Mesothelial cell of epicardium (in vitro differentiated cells): ENCODE measurements at regions not wholly inside any gene's neighbourhood (a gene's known extent, or its start where the extent isn't known, plus 50 kb on each side); places are given as distances from the start of the nearest gene placed in this dataset.

Source experiments
- DNase-seq, 2 experiments: peaks; one replicate each; pipeline ENCODE4 v3.0.0; 2021; ENCODE audit warnings: low spot score in 2 of 2; ENCODE audit not compliant: unreplicated experiment in 2 of 2
- H3K27ac Mint-ChIP-seq: 2 replicates; pipeline ENCODE4 v1.8.0; 2021; ENCODE audit warnings: mixed read lengths
- H3K27me3 Mint-ChIP-seq: 2 replicates; pipeline ENCODE4 v1.8.0; 2021; ENCODE audit warnings: low read depth, mixed read lengths
- H3K36me3 Mint-ChIP-seq: 2 replicates; pipeline ENCODE4 v1.8.0; 2021; ENCODE audit warnings: mixed read lengths
- H3K4me1 Mint-ChIP-seq: 2 replicates; pipeline ENCODE4 v1.8.0; 2021; ENCODE audit warnings: mixed read lengths
- H3K4me3 Mint-ChIP-seq: 2 replicates; pipeline ENCODE4 v1.8.0; 2021; ENCODE audit warnings: mild to moderate bottlenecking, moderate library complexity, mixed read lengths
- H3K9me3 Mint-ChIP-seq: 2 replicates; pipeline ENCODE4 v1.8.0; 2021; ENCODE audit warnings: mixed read lengths
- CTCF ChIP-seq: fragments of 200-600 bp; sonication (generic); IDR thresholded peaks from one replicate; pipeline ENCODE4 v1.5.0; 2021; ENCODE audit warnings: antibody characterized with exemption; ENCODE audit not compliant: unreplicated experiment

- TF ChIP-seq CTCF, result no peak
- H3K27me3 Mint-ChIP-seq, result no peaks in the 10 kb centered on the region
- no peak for DNase-seq
- no peak overlapping the region for H3K27ac Mint-ChIP-seq
- no peaks in the 10 kb centered on the region for H3K9me3 Mint-ChIP-seq
- peaks cover 3% of the 10 kb centered on the region for H3K4me1 Mint-ChIP-seq
- H3K36me3 Mint-ChIP-seq, result no peaks in the 10 kb centered on the region
- H3K4me3 Mint-ChIP-seq, result no peak overlapping the region
Observed at GRCh38 chr3:159904911-159905310, 83.7 kb upstream of the IL12A start.

GRCh38 chr3:159907828-159908227, 80.8 kb upstream of the IL12A start:
- no peaks in the 10 kb centered on the region for H3K36me3 Mint-ChIP-seq
- peaks cover 5% of the 10 kb centered on the region for H3K4me1 Mint-ChIP-seq
- no peak for TF ChIP-seq CTCF
- no peaks in the 10 kb centered on the region for H3K9me3 Mint-ChIP-seq
- H3K27me3 Mint-ChIP-seq, result no peaks in the 10 kb centered on the region
- no peak overlapping the region for H3K4me3 Mint-ChIP-seq
- H3K27ac Mint-ChIP-seq, result no peak overlapping the region
- no peak for DNase-seq

GRCh38 chr3:159910991-159911663, 77.5 kb upstream of the IL12A start:
- Mint-ChIP-seq H3K36me3 (no peaks in the 10 kb centered on the region), H3K27me3 (no peaks in the 10 kb centered on the region), H3K27ac (no peak overlapping the region), H3K4me3 (no peak overlapping the region), H3K9me3 (no peaks in the 10 kb centered on the region), H3K4me1 (peaks cover 4% of the 10 kb centered on the region)
- no peak for DNase-seq
- TF ChIP-seq CTCF, result no peak

- no peak overlapping the region for H3K4me3 Mint-ChIP-seq
Observed at GRCh38 chr3:159911664-159912037, 77.0 kb upstream of the IL12A start.

GRCh38 chr3:159913712-159914414, 74.8 kb upstream of the IL12A start:
- no peak for TF ChIP-seq CTCF
- H3K4me3 Mint-ChIP-seq, result no peak overlapping the region
- peaks cover 4% of the 10 kb centered on the region for H3K4me1 Mint-ChIP-seq
- no peaks in the 10 kb centered on the region for H3K27me3 Mint-ChIP-seq
- H3K36me3 Mint-ChIP-seq, result no peaks in the 10 kb centered on the region
- no peaks in the 10 kb centered on the region for H3K9me3 Mint-ChIP-seq
- no peak overlapping the region for H3K27ac Mint-ChIP-seq
- DNase-seq, result no peak

More at GRCh38 chr3:159911664-159912037, 77.0 kb upstream of the IL12A start:
- no peak for TF ChIP-seq CTCF
- Mint-ChIP-seq H3K4me1 (peaks cover 4% of the 10 kb centered on the region), H3K36me3 (no peaks in the 10 kb centered on the region), H3K27ac (no peak overlapping the region), H3K9me3 (no peaks in the 10 kb centered on the region), H3K27me3 (no peaks in the 10 kb centered on the region)
- DNase-seq, result no peak
